Activated gamma-delta T cell (primary cell): ENCODE measurements at regions not wholly inside any gene's neighbourhood (a gene's known extent, or its start where the extent isn't known, plus 50 kb on each side); places are given as distances from the start of the nearest gene placed in this dataset.
A peak's percentile ranks its signal among the peaks of the same experiment; 100 is the strongest.
"Not testable (repeated sequence)": the region's sequence is repeated elsewhere in the genome, so short reads cannot be mapped to it uniquely, and the experiment has no call there.

ENCODE experiments used
- DNase-seq: peaks from one replicate; lab custom pipeline; 2025; lab: John Stamatoyannopoulos, UW

DNA sequence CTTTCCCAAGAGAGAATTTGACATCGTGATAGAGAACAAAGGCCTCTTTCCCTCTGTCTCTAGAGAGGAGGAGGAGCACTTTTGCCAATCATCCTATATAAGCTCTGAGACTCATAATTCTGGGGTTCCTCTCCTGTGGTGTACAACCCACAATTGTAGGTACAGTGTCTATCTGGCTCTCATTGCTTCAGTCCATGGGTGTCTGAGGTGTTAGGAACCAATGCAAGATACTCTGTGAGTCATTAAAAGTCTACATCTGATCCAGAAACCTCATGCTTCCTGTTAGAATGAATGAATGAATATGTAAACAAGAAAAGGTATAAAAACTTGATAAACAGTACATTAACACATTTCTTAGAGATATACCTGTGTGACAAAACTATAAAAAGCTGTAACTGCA lies 356.7 kb downstream of the QKI start:
- no peak for DNase-seq

- no peak for DNase-seq
Observed at GRCh38 chr6:163768905-163769304, 354.4 kb downstream of the QKI start.

DNA sequence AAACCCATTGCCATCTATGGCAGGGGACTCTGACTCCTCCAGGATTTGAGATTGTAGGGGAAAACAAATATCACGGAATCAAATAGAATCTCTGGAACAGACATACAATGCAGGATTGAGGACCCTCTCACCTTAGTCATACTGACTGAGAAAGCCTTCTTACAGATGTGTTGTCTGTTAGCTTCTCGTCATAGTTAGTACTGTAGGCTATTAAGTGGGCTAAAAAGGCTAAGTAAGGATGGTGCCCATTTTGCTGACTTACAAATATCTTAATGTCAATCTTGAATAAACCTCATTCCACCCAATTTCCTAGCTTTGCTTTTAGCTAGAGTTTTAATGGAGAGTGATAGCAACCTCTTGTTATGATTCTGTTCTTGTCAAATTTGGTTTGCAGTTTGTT lies 352.4 kb downstream of the QKI start:
- DNase-seq: no peak

GRCh38 chr6:163765335-163765734 lies 350.8 kb downstream of the QKI start:
- no peak for DNase-seq

GRCh38 chr6:163764565-163764964 lies 350.0 kb downstream of the QKI start:
- DNase-seq: no peak

- no peak for DNase-seq
Observed at GRCh38 chr6:163761481-163761880, 347.0 kb downstream of the QKI start.

- no peak for DNase-seq
Observed at GRCh38 chr6:163760860-163761259, 346.3 kb downstream of the QKI start.

GRCh38 chr6:163759542-163759941 lies 345.0 kb downstream of the QKI start:
- DNase-seq: no peak

DNA sequence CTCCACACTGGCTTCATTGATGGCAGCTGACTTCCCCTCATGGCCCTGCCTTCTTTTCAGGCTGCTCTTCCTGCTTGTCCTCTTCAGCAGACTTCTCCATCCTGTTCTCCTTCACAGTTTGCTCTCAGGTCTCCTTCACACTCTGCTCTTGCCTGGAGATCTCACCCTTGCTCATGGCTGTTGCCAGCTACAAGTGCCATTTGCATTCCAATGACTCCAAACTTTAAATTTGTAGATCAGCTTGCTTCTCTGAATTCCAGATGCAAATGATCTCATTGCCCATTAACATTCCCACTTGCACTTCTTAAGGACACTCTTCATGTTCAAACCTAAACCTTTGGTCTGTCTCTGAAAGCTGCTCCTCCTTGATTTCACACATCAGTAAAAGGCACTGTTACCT lies 343.0 kb downstream of the QKI start:
- no peak for DNase-seq

DNA sequence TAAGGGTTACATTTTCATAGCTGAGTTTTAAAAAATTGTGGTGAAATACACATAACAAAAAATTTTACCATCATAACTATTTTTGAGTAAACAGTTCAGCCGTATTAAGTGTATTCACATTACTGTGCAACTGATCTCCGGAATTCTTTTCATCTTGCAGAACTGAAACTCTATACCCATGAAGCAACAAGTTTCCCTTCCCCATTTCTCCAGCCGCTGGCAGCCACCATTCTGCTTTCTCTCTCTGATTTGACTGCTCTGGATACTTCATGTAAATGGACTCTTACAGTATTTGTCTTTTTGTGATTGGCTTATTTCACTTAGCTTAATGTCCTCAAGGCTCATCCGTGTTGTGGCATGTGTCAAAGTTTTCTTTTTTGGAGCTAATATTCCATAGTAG lies 341.6 kb downstream of the QKI start:
- no peak for DNase-seq

DNA sequence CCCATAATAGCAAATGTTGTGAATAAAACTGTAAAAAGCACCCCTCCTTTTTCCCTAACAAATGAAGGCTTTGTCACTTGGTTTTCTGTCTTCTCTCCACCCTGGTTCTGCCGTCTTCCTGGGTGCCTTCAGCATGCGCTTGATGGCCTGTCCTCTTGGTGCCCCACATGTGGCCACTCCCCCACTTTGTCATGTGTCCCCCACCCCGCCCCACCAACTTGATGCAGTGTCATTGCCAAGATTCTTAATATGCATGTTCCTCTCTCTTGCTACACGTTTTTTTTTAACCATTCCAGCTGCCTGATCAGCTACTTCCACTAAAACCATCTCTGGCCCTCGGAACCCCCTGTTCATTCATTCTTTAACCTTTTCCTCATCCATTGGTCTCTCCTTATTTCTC lies 340.3 kb downstream of the QKI start:
- no peak for DNase-seq

DNA sequence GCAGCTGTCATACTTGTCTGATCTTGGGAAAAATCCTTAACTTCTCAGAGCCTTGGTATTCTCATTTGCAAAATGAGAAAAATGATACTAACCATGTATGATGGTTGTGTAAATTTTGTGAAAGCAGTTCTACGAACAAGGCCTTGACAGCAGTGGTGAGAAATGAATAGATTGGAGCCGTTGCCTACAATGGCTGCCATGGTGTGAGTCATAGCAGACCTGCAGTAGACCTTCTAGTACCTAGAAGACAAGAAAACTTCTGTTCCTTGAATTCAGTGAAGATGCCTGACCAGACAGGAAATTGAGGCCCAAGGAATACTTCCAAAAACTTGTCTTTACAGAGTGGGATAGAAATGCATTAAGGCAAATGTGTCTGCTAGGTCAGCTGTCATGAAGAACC lies 338.9 kb downstream of the QKI start:
- DNase-seq: no peak

GRCh38 chr6:163752446-163752845 lies 337.9 kb downstream of the QKI start:
- no peak for DNase-seq

DNA sequence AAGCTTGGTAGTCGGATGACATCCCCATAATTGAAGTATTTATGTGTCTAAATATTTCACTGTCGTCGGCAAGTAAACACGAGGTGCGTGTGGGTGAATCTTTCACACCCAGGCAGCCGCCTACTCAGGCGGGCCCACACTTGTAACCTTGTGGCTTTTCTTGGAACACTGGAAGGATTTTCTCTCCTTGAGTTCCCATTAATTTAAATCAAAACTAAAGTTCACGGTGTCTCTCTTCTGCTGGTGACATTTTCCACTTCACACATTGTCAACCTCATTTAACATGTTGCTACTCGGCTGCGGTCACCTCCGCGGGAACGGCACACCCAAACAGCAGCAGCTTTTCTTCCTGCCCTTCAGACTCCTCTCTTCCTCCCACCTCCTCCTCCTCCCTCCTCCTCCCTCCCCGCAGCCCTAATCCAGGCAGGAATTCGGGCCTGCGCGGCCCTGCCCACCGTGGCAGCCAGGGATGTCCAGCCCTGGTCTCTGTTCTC lies 336.6 kb downstream of the QKI start:
- DNase-seq: peak; percentile 25

GRCh38 chr6:163750431-163751031 lies 336.0 kb downstream of the QKI start:
- DNase-seq: no peak

- DNase-seq: no peak
Observed at GRCh38 chr6:163748886-163749285, 334.4 kb downstream of the QKI start.

DNA sequence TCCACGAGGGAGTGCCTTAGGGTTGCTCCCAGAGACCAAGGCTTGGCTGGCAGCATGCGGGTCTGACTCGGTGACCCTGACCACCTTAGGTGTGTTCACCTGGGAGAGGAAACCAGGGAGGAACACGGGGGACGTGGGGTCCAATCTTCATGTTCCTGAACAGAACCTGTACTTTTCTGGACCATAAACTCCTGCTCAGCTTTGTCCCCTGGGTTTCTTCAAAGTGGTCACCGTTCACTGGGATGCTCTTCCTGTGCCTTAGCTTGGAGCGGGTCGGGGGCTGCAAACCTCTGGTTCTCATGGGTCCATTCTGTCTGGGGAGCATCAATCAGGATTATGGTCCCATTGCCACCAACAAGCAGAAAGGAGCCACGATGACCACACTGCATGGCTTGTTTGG lies 333.5 kb downstream of the QKI start:
- DNase-seq: no peak

- DNase-seq: not testable (repeated sequence)
Observed at GRCh38 chr6:163747058-163747457, 332.5 kb downstream of the QKI start.

DNA sequence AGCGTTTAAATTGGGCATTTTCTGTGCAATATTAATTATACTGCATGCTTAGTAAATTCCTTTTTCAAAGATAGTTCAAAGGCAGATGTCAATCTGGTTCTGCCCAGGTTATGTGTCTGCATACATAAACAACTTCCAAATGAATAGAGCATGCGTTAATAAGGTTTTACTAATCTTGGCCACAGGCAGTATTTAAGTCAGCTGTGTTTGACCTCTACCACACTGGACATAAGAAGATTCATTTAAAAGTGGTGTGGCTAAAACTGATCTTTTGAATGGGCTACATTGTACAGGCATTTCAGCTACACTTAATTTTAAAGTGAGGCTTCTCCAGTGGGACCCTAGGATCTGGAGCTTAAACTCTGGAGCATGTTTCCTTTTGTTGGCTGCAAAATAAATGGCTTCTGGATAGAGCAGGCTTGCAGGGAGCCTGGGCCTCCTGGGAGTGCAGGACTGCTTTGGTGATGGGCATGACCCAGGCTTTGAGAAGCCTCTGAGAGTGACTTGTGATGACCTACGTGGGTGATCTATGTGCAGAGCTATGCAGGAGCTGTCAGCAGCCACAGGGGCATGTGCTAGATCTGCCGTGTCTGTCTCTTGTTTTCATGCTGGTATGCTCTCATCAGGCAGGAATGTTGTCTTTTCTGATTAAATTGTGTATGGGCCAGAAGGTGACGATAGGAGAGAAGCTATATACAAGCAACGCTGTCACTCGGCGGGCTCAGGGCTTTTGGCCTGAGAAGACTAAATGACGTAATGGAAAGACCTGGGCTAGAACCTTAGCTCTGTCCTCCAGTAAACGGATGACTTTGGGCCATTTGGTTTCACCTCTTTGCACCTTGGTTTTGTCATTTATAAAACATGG lies 331.2 kb downstream of the QKI start:
- no peak for DNase-seq

DNA sequence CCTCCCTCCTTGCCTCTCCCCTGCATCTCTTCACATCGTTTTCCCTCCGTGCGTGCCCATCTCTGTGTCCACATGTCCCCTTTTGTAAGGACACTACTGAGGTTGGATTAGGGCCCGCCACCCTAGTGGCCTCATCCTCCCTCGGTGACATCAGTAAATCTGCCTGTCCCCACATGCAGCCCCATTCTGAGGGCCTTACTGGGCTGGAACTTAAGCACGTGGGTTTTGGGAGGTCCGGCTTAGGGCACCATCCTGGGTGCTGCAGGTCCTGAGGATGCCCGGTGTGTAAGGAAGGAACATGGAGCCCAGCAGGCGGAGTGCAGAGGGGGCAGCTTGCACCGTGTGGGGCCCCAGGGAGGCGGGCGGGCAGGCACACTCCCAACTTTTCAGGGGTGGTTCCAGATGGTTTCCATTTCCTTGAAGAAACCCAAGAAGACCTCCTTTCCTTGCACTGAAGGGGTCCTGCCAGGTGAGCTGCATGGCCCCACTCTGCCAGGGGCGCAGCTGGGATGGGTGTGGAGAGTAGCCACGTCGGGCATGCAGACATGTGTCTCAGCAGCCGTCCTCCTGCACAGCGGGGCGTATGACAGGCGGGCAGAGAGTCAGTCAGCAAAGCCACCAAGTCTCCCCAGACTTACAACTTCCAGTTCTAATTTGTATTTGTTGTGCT lies 329.9 kb downstream of the QKI start:
- no peak for DNase-seq

- no peak for DNase-seq
Observed at GRCh38 chr6:163743796-163744195, 329.3 kb downstream of the QKI start.

GRCh38 chr6:163741743-163742363 lies 327.3 kb downstream of the QKI start:
- no peak for DNase-seq
